H9 (cell line): ENCODE measurements at regions not wholly inside any gene's neighbourhood (a gene's known extent, or its start where the extent isn't known, plus 50 kb on each side); places are given as distances from the start of the nearest gene placed in this dataset.

Experiments
- DNase-seq: peaks from one replicate; pipeline ENCODE4 v3.0.0-alpha.2; 2017
- H2AFZ ChIP-seq: one replicate; pipeline ENCODE4 v1.6.1; 2013; ENCODE audit warnings: mild to moderate bottlenecking, low read length, control low read depth, moderate library complexity
- H2AK5ac ChIP-seq: 2 replicates; pipeline ENCODE4 v1.6.1; 2013; ENCODE audit warnings: low read length, control low read depth, mixed read lengths; ENCODE audit not compliant: insufficient read length
- H2BK120ac ChIP-seq: one replicate; pipeline ENCODE4 v1.6.1; 2013; ENCODE audit warnings: low read depth, mild to moderate bottlenecking, low read length, control low read depth, inconsistent platforms; ENCODE audit not compliant: poor library complexity, severe bottlenecking
- H2BK12ac ChIP-seq: 2 replicates; pipeline ENCODE4 v1.6.1; 2013; ENCODE audit warnings: low read length, control low read depth, mixed read lengths, low read depth; ENCODE audit not compliant: insufficient read length
- H2BK15ac ChIP-seq: 2 replicates; pipeline ENCODE4 v1.6.1; 2013; ENCODE audit warnings: low read depth, low read length, control low read depth
- H2BK20ac ChIP-seq: one replicate; pipeline ENCODE4 v1.6.1; 2013; ENCODE audit warnings: low read depth, mild to moderate bottlenecking, low read length, control low read depth, inconsistent platforms; ENCODE audit not compliant: poor library complexity, severe bottlenecking
- H2BK5ac ChIP-seq: 2 replicates; pipeline ENCODE4 v1.6.1; 2013; ENCODE audit warnings: low read length, control low read depth, mixed read lengths; ENCODE audit not compliant: insufficient read length
- H3K14ac ChIP-seq: 2 replicates; pipeline ENCODE4 v1.6.1; 2013; ENCODE audit warnings: low read length, control low read depth; ENCODE audit not compliant: insufficient read depth
- H3K18ac ChIP-seq: 2 replicates; pipeline ENCODE4 v1.6.1; 2013; ENCODE audit warnings: low read depth, mild to moderate bottlenecking, mixed read lengths, low read length, control low read depth; ENCODE audit not compliant: insufficient read length
- H3K23ac ChIP-seq: 2 replicates; pipeline ENCODE4 v1.6.1; 2013; ENCODE audit warnings: low read length, control low read depth, mixed read lengths, low read depth; ENCODE audit not compliant: insufficient read length
- H3K23me2 ChIP-seq: 2 replicates; pipeline ENCODE4 v1.6.1; 2013; ENCODE audit warnings: low read depth, mild to moderate bottlenecking, mixed read lengths, low read length, control low read depth; ENCODE audit not compliant: insufficient read length, poor library complexity, severe bottlenecking
- H3K27ac ChIP-seq: 2 replicates; pipeline ENCODE4 v1.5.1; 2013; ENCODE audit warnings: low read length, control low read depth, mixed read lengths, low read depth; ENCODE audit not compliant: insufficient read length
- H3K27me3 ChIP-seq: 2 replicates; pipeline ENCODE4 v1.6.1; 2013; ENCODE audit warnings: low read length, control low read depth, inconsistent platforms; ENCODE audit not compliant: insufficient read depth
- H3K4ac ChIP-seq: 2 replicates; pipeline ENCODE4 v1.6.1; 2013; ENCODE audit warnings: low read depth, mild to moderate bottlenecking, control low read depth, inconsistent platforms, low read length, moderate library complexity
- H3K4me1 ChIP-seq: 2 replicates; pipeline ENCODE4 v1.6.1; 2013; ENCODE audit warnings: low read length, control low read depth, inconsistent platforms; ENCODE audit not compliant: insufficient read depth
- H3K4me2 ChIP-seq: 2 replicates; pipeline ENCODE4 v1.6.1; 2013; ENCODE audit warnings: low read length, control low read depth, mixed read lengths; ENCODE audit not compliant: insufficient read length, insufficient read depth
- H3K56ac ChIP-seq: 2 replicates; pipeline ENCODE4 v1.6.1; 2013; ENCODE audit warnings: low read depth, mild to moderate bottlenecking, mixed read lengths, low read length, control low read depth; ENCODE audit not compliant: insufficient read length
- H3K79me1 ChIP-seq: 2 replicates; pipeline ENCODE4 v1.6.1; 2013; ENCODE audit warnings: low read depth, mild to moderate bottlenecking, moderate library complexity, low read length, control low read depth, inconsistent platforms; ENCODE audit not compliant: insufficient read depth, poor library complexity, severe bottlenecking
- H3K79me2 ChIP-seq: 2 replicates; pipeline ENCODE4 v1.6.1; 2013; ENCODE audit warnings: low read length, control low read depth, inconsistent platforms; ENCODE audit not compliant: insufficient read depth
- H3K9ac ChIP-seq: 2 replicates; pipeline ENCODE4 v1.6.1; 2013; ENCODE audit warnings: low read length, control low read depth, mixed read lengths; ENCODE audit not compliant: insufficient read length; ENCODE audit errors: extremely low read depth
- H3K9me3 ChIP-seq: one replicate; pipeline ENCODE4 v1.6.1; 2013; ENCODE audit warnings: low read depth, low read length, inconsistent platforms; ENCODE audit not compliant: control insufficient read depth
- H3T11ph ChIP-seq: one replicate; pipeline ENCODE4 v1.6.1; 2013; ENCODE audit warnings: mild to moderate bottlenecking, low read length, control low read depth, inconsistent platforms
- H4K20me1 ChIP-seq: one replicate; pipeline ENCODE4 v1.6.1; 2013; ENCODE audit not compliant: control insufficient read depth, insufficient read length, insufficient read depth
- H4K5ac ChIP-seq: 2 replicates; pipeline ENCODE4 v1.6.1; 2013; ENCODE audit warnings: low read depth, mild to moderate bottlenecking, mixed read lengths, low read length, control low read depth; ENCODE audit not compliant: insufficient read length
- H4K8ac ChIP-seq: replicated peaks from 2 replicates; pipeline ENCODE4 v1.6.1; 2013; ENCODE audit warnings: low read length, control low read depth, mixed read lengths, low read depth; ENCODE audit not compliant: insufficient read length
- H4K91ac ChIP-seq: 2 replicates; pipeline ENCODE4 v1.6.1; 2013; ENCODE audit warnings: low read depth, mild to moderate bottlenecking, moderate library complexity, mixed read lengths, low read length, control low read depth; ENCODE audit not compliant: insufficient read length
- H3K27ac Mint-ChIP-seq, 3 experiments: 2 replicates in 2 of 3; 3 replicates in 1 of 3; pipeline ENCODE4 v1.8.0; 2020 to 2021; ENCODE audit warnings: mixed read lengths in 3 of 3, mild to moderate bottlenecking in 1 of 3, moderate library complexity in 1 of 3
- H3K27me3 Mint-ChIP-seq: 2 replicates; pipeline ENCODE4 v1.8.0; 2021; ENCODE audit warnings: low read depth, mild to moderate bottlenecking, moderate library complexity, mixed read lengths
- H3K36me3 Mint-ChIP-seq, 3 experiments: 2 replicates in 2 of 3; 3 replicates in 1 of 3; pipeline ENCODE4 v1.8.0; 2020 to 2021; ENCODE audit warnings: low read depth in 3 of 3, mixed read lengths in 3 of 3; ENCODE audit not compliant: insufficient read depth in 1 of 3
- H3K4me1 Mint-ChIP-seq, 2 experiments: 2 replicates each; pipeline ENCODE4 v1.8.0; 2020; ENCODE audit warnings: mixed read lengths in 2 of 2
- H3K4me3 Mint-ChIP-seq, 2 experiments: 2 replicates in 1 of 2; 3 replicates in 1 of 2; pipeline ENCODE4 v1.8.0; 2020 to 2021; ENCODE audit warnings: mild to moderate bottlenecking in 2 of 2, mixed read lengths in 2 of 2, moderate library complexity in 1 of 2
- H3K9me3 Mint-ChIP-seq, 2 experiments: 2 replicates in 1 of 2; 3 replicates in 1 of 2; pipeline ENCODE4 v1.8.0; 2020; ENCODE audit warnings: mild to moderate bottlenecking in 2 of 2, mixed read lengths in 2 of 2, moderate library complexity in 1 of 2
- WGBS: extraction: QIAGEN DNeasy Blood & Tissue Kit; methylation state at CpG from one replicate; pipeline ENCODE4 v1.1.7; 2013; ENCODE audit warnings: missing lambda C conversion rate, low lambda C conversion rate, mixed read lengths; ENCODE audit not compliant: insufficient read length; ENCODE audit errors: extremely low coverage; 5-methylcytosine and 5-hydroxymethylcytosine counted together
- TF ChIP-seq, protein P1 (sequence below): fragments of 200-600 bp; sonication (generic); conservative IDR thresholded peaks from 3 replicates; pipeline ENCODE4 v1.8.0; 2021; ENCODE audit warnings: antibody characterized with exemption, mild to moderate bottlenecking

GRCh38 chr10:59537501-59537900, 172.1 kb downstream of the SLC16A9 start:
- Histone ChIP-seq H3K23ac (no peak overlapping the region), H3T11ph (no peak overlapping the region), H2BK12ac (no peak overlapping the region), H4K91ac (no peak overlapping the region), H3K27me3 (no peaks in the 10 kb centered on the region), H3K4ac (no peak overlapping the region), H3K4me1 (no peaks in the 10 kb centered on the region), H3K9me3 (no peaks in the 10 kb centered on the region), H3K79me2 (no peaks in the 10 kb centered on the region), H2BK20ac (no peak overlapping the region), H4K5ac (no peak overlapping the region), H3K27ac (no peak overlapping the region), H2BK120ac (no peak overlapping the region), H3K56ac (no peak overlapping the region), H4K20me1 (no peaks in the 10 kb centered on the region), H2BK5ac (no peak overlapping the region), H2AK5ac (no peak overlapping the region), H3K23me2 (no peaks in the 10 kb centered on the region), H3K18ac (no peak overlapping the region), H3K14ac (no peak overlapping the region), H3K79me1 (no peaks in the 10 kb centered on the region), H3K9ac (no peak overlapping the region), H3K4me2 (no peak overlapping the region), H4K8ac (no peak overlapping the region), H2AFZ (no peak overlapping the region), H2BK15ac (no peak overlapping the region)
- no peaks in the 10 kb centered on the region for H3K36me3 Mint-ChIP-seq
- H3K27ac Mint-ChIP-seq = no peak overlapping the region
- WGBS = no CpG with 5 or more reads among the region's 4 CpGs
- H3K27me3 Mint-ChIP-seq = no peaks in the 10 kb centered on the region
- peaks cover 6 to 7% of the 10 kb centered on the region in 2 experiments for H3K4me1 Mint-ChIP-seq
- 0 out of 5 replicates have a peak, but pooled peaks cover 0 to 2% of the 10 kb centered on the region in 2 experiments for H3K9me3 Mint-ChIP-seq
- H3K4me3 Mint-ChIP-seq = no peak overlapping the region
- no peak for DNase-seq
- TF ChIP-seq, protein P1, sequence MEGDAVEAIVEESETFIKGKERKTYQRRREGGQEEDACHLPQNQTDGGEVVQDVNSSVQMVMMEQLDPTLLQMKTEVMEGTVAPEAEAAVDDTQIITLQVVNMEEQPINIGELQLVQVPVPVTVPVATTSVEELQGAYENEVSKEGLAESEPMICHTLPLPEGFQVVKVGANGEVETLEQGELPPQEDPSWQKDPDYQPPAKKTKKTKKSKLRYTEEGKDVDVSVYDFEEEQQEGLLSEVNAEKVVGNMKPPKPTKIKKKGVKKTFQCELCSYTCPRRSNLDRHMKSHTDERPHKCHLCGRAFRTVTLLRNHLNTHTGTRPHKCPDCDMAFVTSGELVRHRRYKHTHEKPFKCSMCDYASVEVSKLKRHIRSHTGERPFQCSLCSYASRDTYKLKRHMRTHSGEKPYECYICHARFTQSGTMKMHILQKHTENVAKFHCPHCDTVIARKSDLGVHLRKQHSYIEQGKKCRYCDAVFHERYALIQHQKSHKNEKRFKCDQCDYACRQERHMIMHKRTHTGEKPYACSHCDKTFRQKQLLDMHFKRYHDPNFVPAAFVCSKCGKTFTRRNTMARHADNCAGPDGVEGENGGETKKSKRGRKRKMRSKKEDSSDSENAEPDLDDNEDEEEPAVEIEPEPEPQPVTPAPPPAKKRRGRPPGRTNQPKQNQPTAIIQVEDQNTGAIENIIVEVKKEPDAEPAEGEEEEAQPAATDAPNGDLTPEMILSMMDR = no peak
